ENCODE measurements at regions not wholly inside any gene's neighbourhood (a gene's known extent, or its start where the extent isn't known, plus 50 kb on each side); places are given as distances from the start of the nearest gene placed in this dataset.

DNA sequence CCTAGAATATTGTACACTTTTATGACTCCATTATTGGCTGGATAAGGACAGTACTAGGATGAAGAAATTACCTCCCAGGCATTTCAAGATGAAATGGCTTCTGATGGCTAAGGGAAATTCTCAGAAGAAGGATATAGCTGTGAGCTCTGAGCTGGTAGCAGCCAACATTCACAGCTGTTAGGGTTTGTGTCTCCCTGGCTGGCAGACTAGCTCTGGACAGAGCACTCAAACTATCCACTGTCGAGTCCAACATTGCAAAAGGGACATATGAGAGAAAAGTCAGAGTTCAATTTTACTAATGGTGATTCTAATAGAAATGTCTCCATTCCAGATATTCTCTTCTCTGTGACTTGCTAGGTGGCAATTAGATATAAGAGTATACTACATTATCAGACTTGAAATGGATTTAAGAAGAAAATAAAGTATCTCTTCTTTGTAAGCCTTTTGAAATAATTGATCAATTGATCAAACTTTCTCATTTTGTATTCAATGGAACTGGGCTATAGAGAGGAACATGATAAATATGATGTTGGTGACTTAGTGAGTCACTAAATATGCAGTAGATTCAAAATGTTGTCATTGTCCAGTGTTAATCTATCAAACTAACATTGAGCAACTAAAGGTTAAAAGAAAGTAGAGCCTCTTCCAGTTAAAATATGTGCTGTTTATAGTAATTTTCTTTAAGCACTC, 1920.3 kb downstream of the SUCLG1 start:
- H3K9me3 ChIP-seq: no peaks in the 10 kb centered on the region
- no peaks in the 10 kb centered on the region for H3K27me3 ChIP-seq
- H3K27ac ChIP-seq: no peak overlapping the region
- no peak for ATAC-seq
- H3K4me3 ChIP-seq: no peak overlapping the region
- TF ChIP-seq POLR2A (IDR thresholded peaks at IDR 0.05): no peak
- no peak for TF ChIP-seq CTCF (IDR thresholded peaks at IDR 0.05)
- no peaks in the 10 kb centered on the region for H3K4me1 ChIP-seq
- H3K36me3 ChIP-seq (replicated peaks in 1 of 2; ENCODE audit: insufficient read depth in 1 of 2, low read depth in 2 of 2): no peaks in the 10 kb centered on the region
- WGBS, 2 donors: 50 to 70% methylated on average over 1 of the region's 1 CpG
- DNase-seq: no peak
- intact Hi-C loops (cut with DNase I): no loop called here

DNA sequence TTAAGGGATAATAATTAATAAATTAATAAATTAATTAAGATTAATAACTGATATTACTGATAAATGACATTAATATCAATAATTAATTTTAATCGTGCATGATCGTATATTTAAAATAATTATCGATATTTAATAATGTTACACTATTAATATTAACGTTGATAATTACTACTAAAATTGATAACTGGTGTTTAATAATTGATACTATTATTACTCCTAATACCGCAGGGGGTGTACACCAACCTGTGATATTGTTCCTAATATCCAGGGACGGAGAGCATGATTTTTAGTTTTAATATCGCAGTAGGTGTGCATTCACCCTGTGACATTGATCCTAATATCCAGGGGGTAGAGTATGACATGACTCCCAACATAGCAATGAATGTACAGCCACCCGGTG, 1930.8 kb downstream of the SUCLG1 start:
- Histone ChIP-seq H3K4me3 (no peak overlapping the region), H3K36me3 (replicated peaks in 1 of 2; ENCODE audit: insufficient read depth in 1 of 2, low read depth in 2 of 2) (no peaks in the 10 kb centered on the region), H3K9me3 (no peaks in the 10 kb centered on the region), H3K27ac (no peak overlapping the region), H3K4me1 (no peaks in the 10 kb centered on the region), H3K27me3 (no peaks in the 10 kb centered on the region)
- ATAC-seq: no peak
- intact Hi-C loops (cut with DNase I): no loop called here
- WGBS, 2 donors: 82 to 86% methylated on average over 8 of the region's 8 CpGs
- TF ChIP-seq CTCF (IDR thresholded peaks at IDR 0.05) (no peak), POLR2A (IDR thresholded peaks at IDR 0.05) (no peak)
- DNase-seq: no peak

GRCh38 chr2:82527124-82527523, 1932.0 kb downstream of the SUCLG1 start:
- Histone ChIP-seq H3K36me3 (replicated peaks in 1 of 2; ENCODE audit: insufficient read depth in 1 of 2, low read depth in 2 of 2) (no peaks in the 10 kb centered on the region), H3K27me3 (no peaks in the 10 kb centered on the region), H3K4me1 (no peaks in the 10 kb centered on the region), H3K27ac (no peak overlapping the region), H3K4me3 (no peak overlapping the region), H3K9me3 (no peaks in the 10 kb centered on the region)
- intact Hi-C loops (cut with DNase I): no loop called here
- no peak for ATAC-seq
- 93 to 94% methylated on average over 12 of the region's 12 CpGs for WGBS, 2 donors
- TF ChIP-seq CTCF (IDR thresholded peaks at IDR 0.05): no peak
- TF ChIP-seq POLR2A (IDR thresholded peaks at IDR 0.05): no peak
- no peak for DNase-seq

GRCh38 chr2:82526277-82526676, 1932.8 kb downstream of the SUCLG1 start:
- ATAC-seq (no peak), DNase-seq (no peak)
- no peaks in the 10 kb centered on the region for H3K36me3 ChIP-seq (replicated peaks in 1 of 2; ENCODE audit: insufficient read depth in 1 of 2, low read depth in 2 of 2)
- WGBS, 2 donors: 78 to 88% methylated on average over 7 of the region's 7 CpGs
- H3K9me3 ChIP-seq: no peaks in the 10 kb centered on the region
- no peak overlapping the region for H3K27ac ChIP-seq
- H3K4me1 ChIP-seq: no peaks in the 10 kb centered on the region
- no peaks in the 10 kb centered on the region for H3K27me3 ChIP-seq
- intact Hi-C loops (cut with DNase I): no loop called here
- no peak for TF ChIP-seq POLR2A (IDR thresholded peaks at IDR 0.05)
- TF ChIP-seq CTCF (IDR thresholded peaks at IDR 0.05): no peak
- no peak overlapping the region for H3K4me3 ChIP-seq

- H3K36me3 ChIP-seq (replicated peaks in 1 of 2; ENCODE audit: insufficient read depth in 1 of 2, low read depth in 2 of 2): no peaks in the 10 kb centered on the region
- H3K9me3 ChIP-seq: no peaks in the 10 kb centered on the region
- no peak for DNase-seq
- H3K4me1 ChIP-seq: no peaks in the 10 kb centered on the region
- no peak for ATAC-seq
- 70 to 84% methylated on average over 8 of the region's 8 CpGs for WGBS, 2 donors
- no peak overlapping the region for H3K4me3 ChIP-seq
- H3K27me3 ChIP-seq: no peaks in the 10 kb centered on the region
- intact Hi-C loops (cut with DNase I): no loop called here
- TF ChIP-seq CTCF (IDR thresholded peaks at IDR 0.05) (no peak), POLR2A (IDR thresholded peaks at IDR 0.05) (no peak)
- H3K27ac ChIP-seq: no peak overlapping the region
These were observed 1933.3 kb downstream of the SUCLG1 start for GRCh38 chr2:82525744-82526143.

Measured in body of pancreas (tissue), 4 donors.